Loucy (cell line): ENCODE measurements at regions not wholly inside any gene's neighbourhood (a gene's known extent, or its start where the extent isn't known, plus 50 kb on each side); places are given as distances from the start of the nearest gene placed in this dataset.

Experiments used
- H2AFZ ChIP-seq: fragments of 200-600 bp; sonication (generic); 2 replicates; pipeline ENCODE4 v1.6.0; 2016; ENCODE audit warnings: antibody characterized with exemption, mild to moderate bottlenecking, low read length, moderate library complexity
- H3F3A ChIP-seq: fragments of 200-600 bp; 2 replicates; pipeline ENCODE4 v1.6.0; 2016; ENCODE audit warnings: antibody characterized with exemption, low read depth, mild to moderate bottlenecking
- H3K27me3 ChIP-seq: fragments of 200-600 bp; sonication (generic); 2 replicates; pipeline ENCODE4 v1.6.1; 2014; ENCODE audit warnings: low read length, mild to moderate bottlenecking; ENCODE audit not compliant: insufficient read depth, poor library complexity, severe bottlenecking
- H3K36me3 ChIP-seq: fragments of 200-600 bp; sonication (generic); 2 replicates; pipeline ENCODE4 v1.6.1; 2016; ENCODE audit warnings: low read length; ENCODE audit not compliant: insufficient read depth
- H3K4me1 ChIP-seq: fragments of 200-600 bp; sonication (generic); 2 replicates; pipeline ENCODE4 v1.5.1; 2014; ENCODE audit warnings: low read length, mild to moderate bottlenecking; ENCODE audit not compliant: insufficient read depth, poor library complexity, severe bottlenecking
- H3K4me2 ChIP-seq: fragments of 200-600 bp; sonication (generic); 2 replicates; pipeline ENCODE4 v1.6.0; 2014; ENCODE audit warnings: antibody characterized with exemption, low read length, low read depth, mild to moderate bottlenecking; ENCODE audit not compliant: poor library complexity, severe bottlenecking
- H3K4me3 ChIP-seq: fragments of 200-600 bp; sonication (generic); 2 replicates; pipeline ENCODE4 v1.5.1; 2014; ENCODE audit warnings: low read length, mild to moderate bottlenecking, mixed read lengths; ENCODE audit not compliant: poor library complexity, severe bottlenecking
- H3K79me2 ChIP-seq: fragments of 200-600 bp; sonication (generic); 2 replicates; pipeline ENCODE4 v1.6.1; 2014; ENCODE audit warnings: low read length; ENCODE audit not compliant: insufficient read depth
- H3K9ac ChIP-seq: fragments of 200-600 bp; sonication (generic); 2 replicates; pipeline ENCODE4 v1.6.0; 2014; ENCODE audit warnings: mild to moderate bottlenecking, low read depth, low read length, moderate library complexity; ENCODE audit not compliant: poor library complexity, severe bottlenecking
- H3K9me2 ChIP-seq: fragments of 200-600 bp; sonication (generic); replicated peaks from 2 replicates; pipeline ENCODE4 v1.6.1; 2016; ENCODE audit warnings: low read depth, low read length, mixed read lengths
- H3K9me3 ChIP-seq: fragments of 200-600 bp; sonication (generic); 2 replicates; pipeline ENCODE4 v1.6.1; 2014; ENCODE audit warnings: mild to moderate bottlenecking, antibody characterized with exemption, low read length, low read depth; ENCODE audit not compliant: insufficient read depth
- H4K20me1 ChIP-seq: fragments of 200-600 bp; sonication (generic); 2 replicates; pipeline ENCODE4 v1.6.0; 2014; ENCODE audit warnings: antibody characterized with exemption, low read length, mild to moderate bottlenecking; ENCODE audit not compliant: insufficient read depth, poor library complexity, severe bottlenecking
- EZH2phosphoT487 ChIP-seq: fragments of 200-600 bp; IDR thresholded peaks from 2 replicates; pipeline ENCODE4 v1.6.1; 2018; ENCODE audit warnings: antibody characterized with exemption, mild to moderate bottlenecking, moderate library complexity, borderline replicate concordance
- TF ChIP-seq, protein P1 (sequence below): fragments of 200-600 bp; sonication (generic); conservative IDR thresholded peaks from 2 replicates; pipeline ENCODE4 v1.5.1; 2014; ENCODE audit warnings: mild to moderate bottlenecking, antibody characterized with exemption, low read length

DNA sequence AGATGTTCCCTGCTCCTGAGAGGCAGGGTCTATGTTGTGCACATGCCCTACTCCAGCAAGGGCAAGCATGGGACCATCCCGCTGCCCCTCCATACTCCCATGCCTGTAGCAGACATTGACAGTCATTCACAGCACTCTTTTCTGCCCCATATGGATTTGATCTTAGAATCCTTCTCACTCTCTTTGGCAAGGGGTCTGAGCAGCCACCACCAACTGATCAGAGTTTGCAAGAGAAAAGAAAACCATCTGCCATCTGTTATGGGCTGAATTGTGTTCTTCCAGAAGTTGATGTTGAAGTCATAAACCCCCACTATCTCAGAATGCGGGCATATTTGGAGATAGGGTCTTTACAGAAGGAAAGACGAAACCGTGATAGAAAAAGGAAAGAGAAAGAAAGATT lies 315.1 kb upstream of the CLINT1 start:
- Histone ChIP-seq H3K4me3 (no peak overlapping the region), H3K9me2 (no peaks in the 10 kb centered on the region), H3F3A (no peaks in the 10 kb centered on the region), H3K79me2 (no peaks in the 10 kb centered on the region), H3K9me3 (no peaks in the 10 kb centered on the region), H3K27me3 (no peaks in the 10 kb centered on the region), H4K20me1 (no peaks in the 10 kb centered on the region), H3K4me1 (peaks cover 14% of the 10 kb centered on the region), H3K4me2 (no peak overlapping the region), H3K36me3 (no peaks in the 10 kb centered on the region), H3K9ac (no peak overlapping the region), H2AFZ (no peak overlapping the region)
- TF ChIP-seq, protein P1, sequence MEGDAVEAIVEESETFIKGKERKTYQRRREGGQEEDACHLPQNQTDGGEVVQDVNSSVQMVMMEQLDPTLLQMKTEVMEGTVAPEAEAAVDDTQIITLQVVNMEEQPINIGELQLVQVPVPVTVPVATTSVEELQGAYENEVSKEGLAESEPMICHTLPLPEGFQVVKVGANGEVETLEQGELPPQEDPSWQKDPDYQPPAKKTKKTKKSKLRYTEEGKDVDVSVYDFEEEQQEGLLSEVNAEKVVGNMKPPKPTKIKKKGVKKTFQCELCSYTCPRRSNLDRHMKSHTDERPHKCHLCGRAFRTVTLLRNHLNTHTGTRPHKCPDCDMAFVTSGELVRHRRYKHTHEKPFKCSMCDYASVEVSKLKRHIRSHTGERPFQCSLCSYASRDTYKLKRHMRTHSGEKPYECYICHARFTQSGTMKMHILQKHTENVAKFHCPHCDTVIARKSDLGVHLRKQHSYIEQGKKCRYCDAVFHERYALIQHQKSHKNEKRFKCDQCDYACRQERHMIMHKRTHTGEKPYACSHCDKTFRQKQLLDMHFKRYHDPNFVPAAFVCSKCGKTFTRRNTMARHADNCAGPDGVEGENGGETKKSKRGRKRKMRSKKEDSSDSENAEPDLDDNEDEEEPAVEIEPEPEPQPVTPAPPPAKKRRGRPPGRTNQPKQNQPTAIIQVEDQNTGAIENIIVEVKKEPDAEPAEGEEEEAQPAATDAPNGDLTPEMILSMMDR: no peak
- TF ChIP-seq EZH2phosphoT487: no peak

DNA sequence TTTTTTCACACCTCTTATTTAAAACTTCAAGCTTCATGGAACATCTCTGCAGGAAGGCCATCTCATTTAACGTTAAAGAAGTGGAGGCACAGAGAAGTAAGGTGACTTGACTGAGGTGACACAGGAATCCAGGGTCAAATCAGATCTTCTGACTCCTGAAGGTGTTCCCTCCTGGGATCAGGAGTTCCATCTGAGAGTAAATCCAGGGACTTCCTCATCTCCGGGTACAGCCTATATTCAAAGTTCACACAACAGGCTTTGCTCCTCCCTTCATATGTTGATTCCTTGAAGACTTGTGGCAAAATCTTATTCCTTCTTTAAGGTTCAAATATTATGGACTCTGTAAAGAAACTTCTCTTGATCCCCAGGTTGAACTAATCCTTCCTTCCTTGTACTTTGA lies 313.1 kb upstream of the CLINT1 start:
- Histone ChIP-seq H3K9ac (no peak overlapping the region), H3F3A (no peaks in the 10 kb centered on the region), H3K27me3 (no peaks in the 10 kb centered on the region), H3K9me2 (no peaks in the 10 kb centered on the region), H2AFZ (no peak overlapping the region), H3K36me3 (no peaks in the 10 kb centered on the region), H4K20me1 (no peaks in the 10 kb centered on the region), H3K4me2 (no peak overlapping the region), H3K4me3 (no peak overlapping the region), H3K79me2 (no peaks in the 10 kb centered on the region), H3K9me3 (no peaks in the 10 kb centered on the region), H3K4me1 (peaks cover 14% of the 10 kb centered on the region)
- TF ChIP-seq, protein P1: no peak
- TF ChIP-seq EZH2phosphoT487: no peak

DNA sequence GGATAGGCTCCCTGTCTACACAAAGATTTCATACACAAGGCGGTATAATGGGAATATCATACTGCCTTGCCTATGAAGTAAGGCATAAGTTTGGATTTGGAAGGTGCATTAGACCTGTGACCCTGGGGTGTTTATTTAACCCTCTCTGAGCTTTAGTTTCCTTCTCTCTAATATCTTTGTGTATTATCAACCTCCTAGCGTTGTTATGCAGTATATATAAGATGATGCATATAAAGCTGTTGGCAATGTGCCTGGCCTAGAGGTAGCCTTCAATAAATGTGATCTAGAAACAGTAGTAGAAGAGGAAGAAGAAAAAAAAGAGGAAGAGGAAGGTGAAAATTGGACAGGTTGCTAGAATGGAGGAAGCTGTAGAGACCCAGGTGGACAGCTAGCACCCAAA lies 311.6 kb upstream of the CLINT1 start:
- H3K4me1 ChIP-seq: peaks cover 5% of the 10 kb centered on the region
- no peaks in the 10 kb centered on the region for H3K79me2 ChIP-seq
- H3K36me3 ChIP-seq: no peaks in the 10 kb centered on the region
- no peaks in the 10 kb centered on the region for H3K27me3 ChIP-seq
- H2AFZ ChIP-seq: no peak overlapping the region
- H3K9me2 ChIP-seq: no peaks in the 10 kb centered on the region
- no peaks in the 10 kb centered on the region for H3F3A ChIP-seq
- no peaks in the 10 kb centered on the region for H4K20me1 ChIP-seq
- no peak for TF ChIP-seq EZH2phosphoT487
- TF ChIP-seq, protein P1: no peak
- no peak overlapping the region for H3K4me3 ChIP-seq
- H3K9ac ChIP-seq: no peak overlapping the region
- no peaks in the 10 kb centered on the region for H3K9me3 ChIP-seq
- H3K4me2 ChIP-seq: no peak overlapping the region
